ENCODE measurements at regions not wholly inside any gene's neighbourhood (a gene's known extent, or its start where the extent isn't known, plus 50 kb on each side); places are given as distances from the start of the nearest gene placed in this dataset.

DNA sequence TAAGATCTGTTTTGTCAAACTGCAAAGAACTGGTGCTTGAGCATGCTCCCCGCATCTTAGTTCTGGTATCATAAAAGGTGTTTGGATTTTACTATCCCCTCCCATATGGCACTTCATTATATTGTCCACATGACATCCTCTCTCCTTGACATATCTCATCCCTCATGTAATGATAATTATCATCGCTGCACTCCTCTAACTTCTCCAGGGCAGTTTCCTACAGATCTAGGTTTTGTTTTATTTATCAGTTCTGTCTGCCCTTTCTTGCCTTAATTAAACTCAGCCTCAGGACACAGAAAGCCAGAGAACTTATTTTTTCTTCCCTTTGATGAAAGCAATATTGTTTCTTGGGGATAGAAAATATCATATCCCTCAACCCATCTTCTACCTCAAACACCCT is 129.6 kb upstream of the DDX18 start:
- Histone ChIP-seq H3K4me3 (no peak overlapping the region), H3K27me3 (no peaks in the 10 kb centered on the region), H3K9me3 (ENCODE audit: low read depth) (no peaks in the 10 kb centered on the region), H3K4me1 (ENCODE audit: low read depth) (no peaks in the 10 kb centered on the region), H3K27ac (no peak overlapping the region), H3K36me3 (no peaks in the 10 kb centered on the region)
- no peak for DNase-seq (ENCODE audit: low read depth in 1 of 2, low spot score in 1 of 2)
- no peak for TF ChIP-seq CTCF (IDR thresholded peaks at IDR 0.05; ENCODE audit: low read depth, low read length)

GRCh38 chr2:117686699-117687098 is 127.8 kb upstream of the DDX18 start:
- no peaks in the 10 kb centered on the region for H3K4me1 ChIP-seq (ENCODE audit: low read depth)
- H3K27me3 ChIP-seq: no peaks in the 10 kb centered on the region
- no peaks in the 10 kb centered on the region for H3K9me3 ChIP-seq (ENCODE audit: low read depth)
- no peak overlapping the region for H3K27ac ChIP-seq
- no peak overlapping the region for H3K4me3 ChIP-seq
- H3K36me3 ChIP-seq: no peaks in the 10 kb centered on the region
- no peak for DNase-seq (ENCODE audit: low read depth in 1 of 2, low spot score in 1 of 2)
- TF ChIP-seq CTCF (IDR thresholded peaks at IDR 0.05; ENCODE audit: low read depth, low read length): no peak

- H3K4me3 ChIP-seq: no peak overlapping the region
- DNase-seq (ENCODE audit: low read depth in 1 of 2, low spot score in 1 of 2): no peak
- no peak overlapping the region for H3K27ac ChIP-seq
- no peak for TF ChIP-seq CTCF (IDR thresholded peaks at IDR 0.05; ENCODE audit: low read depth, low read length)
- H3K27me3 ChIP-seq: no peaks in the 10 kb centered on the region
- no peaks in the 10 kb centered on the region for H3K4me1 ChIP-seq (ENCODE audit: low read depth)
- H3K9me3 ChIP-seq (ENCODE audit: low read depth): no peaks in the 10 kb centered on the region
- H3K36me3 ChIP-seq: no peaks in the 10 kb centered on the region
Measured at GRCh38 chr2:117691595-117691994, 122.9 kb upstream of the DDX18 start.

DNA sequence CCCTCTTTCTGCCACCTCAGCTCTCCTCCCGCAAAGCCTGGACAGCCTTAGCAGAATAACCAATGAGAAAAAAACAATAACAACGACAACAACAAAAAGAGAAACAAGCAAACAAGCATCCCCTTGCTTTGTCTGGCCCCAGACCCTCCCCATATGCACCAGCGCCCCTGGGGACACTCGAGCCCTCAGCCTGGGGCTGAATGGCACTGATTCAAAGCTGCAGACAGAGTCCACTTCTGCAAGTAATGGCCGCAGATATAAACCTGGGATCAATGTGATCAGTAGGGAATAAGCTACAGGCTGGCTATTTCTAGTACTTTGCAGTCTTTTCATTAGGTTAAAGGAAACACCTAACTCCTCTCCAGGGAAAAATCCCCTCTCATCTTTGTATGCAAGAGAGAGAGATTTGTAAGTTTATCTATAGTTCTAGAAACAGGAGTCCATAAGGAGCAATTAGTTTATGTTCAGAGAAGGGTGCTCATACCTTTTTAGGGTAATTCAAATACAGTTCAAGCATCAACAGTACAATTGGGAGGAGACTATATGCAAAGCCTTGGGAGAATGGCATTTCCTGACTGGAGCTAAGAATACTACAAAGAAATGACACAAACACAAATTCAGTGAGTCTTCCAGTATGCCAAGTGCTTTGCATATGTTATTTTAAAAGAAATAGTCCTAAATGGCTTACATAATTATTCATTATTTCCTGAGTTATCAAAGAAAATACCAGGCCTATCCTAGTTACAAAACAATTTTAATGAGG is 122.3 kb upstream of the DDX18 start:
- Histone ChIP-seq H3K36me3 (no peaks in the 10 kb centered on the region), H3K27me3 (no peaks in the 10 kb centered on the region), H3K4me1 (ENCODE audit: low read depth) (no peaks in the 10 kb centered on the region), H3K4me3 (no peak overlapping the region), H3K27ac (no peak overlapping the region), H3K9me3 (ENCODE audit: low read depth) (no peaks in the 10 kb centered on the region)
- no peak for TF ChIP-seq CTCF (IDR thresholded peaks at IDR 0.05; ENCODE audit: low read depth, low read length)
- DNase-seq (ENCODE audit: low read depth in 1 of 2, low spot score in 1 of 2): no peak

GRCh38 chr2:117693154-117693553 is 121.3 kb upstream of the DDX18 start:
- no peaks in the 10 kb centered on the region for H3K36me3 ChIP-seq
- DNase-seq (ENCODE audit: low read depth in 1 of 2, low spot score in 1 of 2): no peak
- H3K4me1 ChIP-seq (ENCODE audit: low read depth): no peaks in the 10 kb centered on the region
- H3K27me3 ChIP-seq: no peaks in the 10 kb centered on the region
- no peak for TF ChIP-seq CTCF (IDR thresholded peaks at IDR 0.05; ENCODE audit: low read depth, low read length)
- H3K9me3 ChIP-seq (ENCODE audit: low read depth): no peaks in the 10 kb centered on the region
- H3K27ac ChIP-seq: no peak overlapping the region
- no peak overlapping the region for H3K4me3 ChIP-seq

Measured in cardiac muscle cell (in vitro differentiated cells and primary cell).